Activated CD8-positive, alpha-beta T cell treated with anti-CD3 and anti-CD28 coated beads for 36 hours (primary cell): ENCODE measurements at regions not wholly inside any gene's neighbourhood (a gene's known extent, or its start where the extent isn't known, plus 50 kb on each side); places are given as distances from the start of the nearest gene placed in this dataset.
"Not testable (repeated sequence)": the region's sequence is repeated elsewhere in the genome, so short reads cannot be mapped to it uniquely, and the experiment has no call there.

Experiments
- ATAC-seq: fragments of 200-7000 bp; cut with Tn5 transposase; one replicate; pipeline ENCODE4 v1.10.0; 2021; ENCODE audit warnings: mild to moderate bottlenecking, moderate library complexity
- CTCF ChIA-PET: fragments of 350-600 bp; sonication (Branson Sonifier 250); formaldehyde crosslinking; loops from one replicate; lab custom pipeline; 2021; ENCODE audit warnings: antibody characterized with exemption; lab: Charles Lee
- POLR2A ChIA-PET: fragments of 350-600 bp; sonication (Branson Sonifier 250); formaldehyde crosslinking; loops from one replicate; lab custom pipeline; 2021; ENCODE audit warnings: antibody characterized with exemption; lab: Charles Lee
- DNase-seq: peaks from one replicate; pipeline ENCODE4 v3.0.0-alpha.2; 2020
- H3K27ac Mint-ChIP-seq: one replicate; pipeline ENCODE4 v1.8.0; 2021; ENCODE audit warnings: mild to moderate bottlenecking, mixed read lengths
- H3K27me3 Mint-ChIP-seq: one replicate; pipeline ENCODE4 v1.8.0; 2021; ENCODE audit warnings: mixed read lengths
- H3K36me3 Mint-ChIP-seq: one replicate; pipeline ENCODE4 v1.8.0; 2021; ENCODE audit warnings: low read depth, mixed read lengths
- H3K4me1 Mint-ChIP-seq: one replicate; pipeline ENCODE4 v1.8.0; 2021; ENCODE audit warnings: low read depth, mixed read lengths
- H3K4me3 Mint-ChIP-seq: one replicate; pipeline ENCODE4 v1.8.0; 2021; ENCODE audit warnings: mild to moderate bottlenecking, moderate library complexity, mixed read lengths
- H3K9me3 Mint-ChIP-seq: one replicate; pipeline ENCODE4 v1.8.0; 2021; ENCODE audit warnings: mixed read lengths
- intact Hi-C: fragments of 100-400 bp; cut with micrococcal nuclease; formaldehyde crosslinking; loops from one replicate; pipeline ENCODE4 v1.10.0; 2022
- TF ChIP-seq, protein P1 (sequence below): fragments of 200-600 bp; IDR thresholded peaks from one replicate; pipeline ENCODE4 v1.8.0; 2022; ENCODE audit warnings: antibody characterized with exemption, mild to moderate bottlenecking

DNA sequence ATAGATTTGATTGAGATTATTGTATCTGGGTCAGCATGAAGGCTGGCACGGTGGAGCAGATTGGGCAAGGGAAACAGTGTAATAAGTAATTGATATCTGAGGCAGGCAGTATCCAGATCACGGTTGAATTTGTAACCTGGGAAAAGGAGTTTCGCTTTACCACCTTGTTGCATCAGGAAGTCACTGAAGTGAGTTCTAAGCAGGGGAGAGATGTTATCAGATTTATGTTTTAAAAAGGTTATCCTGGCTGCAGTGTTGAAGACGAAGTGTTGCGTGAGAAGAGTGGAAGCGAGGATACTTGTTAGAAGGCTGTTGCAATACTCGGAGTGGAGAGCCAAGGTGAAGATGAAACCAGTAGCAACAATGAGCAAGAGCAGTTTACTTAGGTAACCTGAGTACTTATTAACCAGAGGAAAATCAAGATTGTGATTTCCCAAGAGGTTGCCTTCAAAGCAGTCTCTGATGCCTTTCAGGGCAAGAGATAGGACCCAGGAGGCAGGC is 77.8 kb downstream of the LHX9 start:
- Mint-ChIP-seq H3K4me1 (no peaks in the 10 kb centered on the region), H3K27ac (no peak overlapping the region), H3K27me3 (no peaks in the 10 kb centered on the region), H3K4me3 (no peak overlapping the region), H3K9me3 (no peaks in the 10 kb centered on the region), H3K36me3 (no peaks in the 10 kb centered on the region)
- ChIA-PET CTCF (no interaction called here), POLR2A (interaction anchor here (0.6 kb wide), 1 partner anchor 450 kb away, joined by 3 read pairs; no protein-coding TSS in a partner anchor)
- TF ChIP-seq, protein P1, sequence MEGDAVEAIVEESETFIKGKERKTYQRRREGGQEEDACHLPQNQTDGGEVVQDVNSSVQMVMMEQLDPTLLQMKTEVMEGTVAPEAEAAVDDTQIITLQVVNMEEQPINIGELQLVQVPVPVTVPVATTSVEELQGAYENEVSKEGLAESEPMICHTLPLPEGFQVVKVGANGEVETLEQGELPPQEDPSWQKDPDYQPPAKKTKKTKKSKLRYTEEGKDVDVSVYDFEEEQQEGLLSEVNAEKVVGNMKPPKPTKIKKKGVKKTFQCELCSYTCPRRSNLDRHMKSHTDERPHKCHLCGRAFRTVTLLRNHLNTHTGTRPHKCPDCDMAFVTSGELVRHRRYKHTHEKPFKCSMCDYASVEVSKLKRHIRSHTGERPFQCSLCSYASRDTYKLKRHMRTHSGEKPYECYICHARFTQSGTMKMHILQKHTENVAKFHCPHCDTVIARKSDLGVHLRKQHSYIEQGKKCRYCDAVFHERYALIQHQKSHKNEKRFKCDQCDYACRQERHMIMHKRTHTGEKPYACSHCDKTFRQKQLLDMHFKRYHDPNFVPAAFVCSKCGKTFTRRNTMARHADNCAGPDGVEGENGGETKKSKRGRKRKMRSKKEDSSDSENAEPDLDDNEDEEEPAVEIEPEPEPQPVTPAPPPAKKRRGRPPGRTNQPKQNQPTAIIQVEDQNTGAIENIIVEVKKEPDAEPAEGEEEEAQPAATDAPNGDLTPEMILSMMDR, result no peak
- DNase-seq (no peak), ATAC-seq (no peak)
- intact Hi-C loops, result no loop called here

DNA sequence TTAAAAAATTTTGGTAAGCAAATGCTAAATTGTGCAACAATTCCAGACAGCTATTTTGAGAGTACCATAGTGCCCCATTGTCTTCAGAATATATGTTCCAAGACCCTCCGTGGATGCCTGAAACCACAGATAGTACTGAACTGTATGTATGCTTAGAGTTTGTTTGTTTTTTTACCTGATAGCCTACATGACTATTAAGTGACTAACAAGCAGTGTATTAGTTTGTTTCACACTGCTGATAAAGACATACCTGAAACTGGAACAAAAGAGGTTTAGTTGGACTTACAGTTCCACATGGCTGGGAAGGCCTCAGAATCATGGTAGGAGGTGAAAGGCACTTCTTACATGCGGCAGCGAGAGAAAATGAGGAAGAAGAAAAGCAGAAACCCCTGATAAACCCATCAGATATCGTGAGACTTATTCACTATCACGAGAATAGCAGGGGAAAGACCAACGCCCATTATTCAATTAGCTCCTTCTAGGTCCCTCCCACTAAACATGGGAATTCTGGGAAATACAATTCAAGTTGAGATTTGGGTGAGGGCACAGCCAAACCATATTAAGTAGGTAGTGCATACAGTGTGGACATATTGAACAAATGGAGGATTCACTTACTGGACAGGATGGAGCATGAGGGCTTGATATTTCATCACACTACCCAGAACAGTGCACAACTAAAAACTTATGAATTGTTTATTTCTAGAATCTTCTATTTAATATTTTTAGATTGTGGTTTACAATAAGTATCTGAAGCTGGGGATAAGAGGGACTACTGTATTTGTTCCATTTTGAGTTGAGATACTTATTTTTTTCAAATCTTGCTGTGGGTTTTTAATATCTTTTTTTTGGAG is 78.5 kb downstream of the LHX9 start:
- H3K4me3 Mint-ChIP-seq, result no peak overlapping the region
- H3K27me3 Mint-ChIP-seq, result no peaks in the 10 kb centered on the region
- ChIA-PET POLR2A (no interaction called here), CTCF (no interaction called here)
- H3K4me1 Mint-ChIP-seq, result no peaks in the 10 kb centered on the region
- no peaks in the 10 kb centered on the region for H3K36me3 Mint-ChIP-seq
- H3K9me3 Mint-ChIP-seq, result no peaks in the 10 kb centered on the region
- ATAC-seq (no peak), DNase-seq (no peak)
- intact Hi-C loops, result no loop called here
- TF ChIP-seq, protein P1, result no peak
- no peak overlapping the region for H3K27ac Mint-ChIP-seq

DNA sequence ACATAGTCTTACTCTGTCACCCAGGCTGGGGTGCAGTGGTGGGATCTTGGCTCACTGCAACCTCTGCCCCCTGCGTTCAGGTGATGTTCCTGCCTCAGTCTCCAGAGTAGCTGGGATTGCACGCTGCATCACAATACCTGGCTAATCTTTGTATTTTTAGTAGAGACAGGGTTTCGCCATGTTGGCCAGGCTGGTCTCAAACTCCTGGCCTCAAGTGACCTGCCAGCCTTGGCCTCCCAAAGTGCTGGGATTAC is 79.0 kb downstream of the LHX9 start:
- H3K27me3 Mint-ChIP-seq, POLR2A ChIA-PET: not testable (repeated sequence)

DNA sequence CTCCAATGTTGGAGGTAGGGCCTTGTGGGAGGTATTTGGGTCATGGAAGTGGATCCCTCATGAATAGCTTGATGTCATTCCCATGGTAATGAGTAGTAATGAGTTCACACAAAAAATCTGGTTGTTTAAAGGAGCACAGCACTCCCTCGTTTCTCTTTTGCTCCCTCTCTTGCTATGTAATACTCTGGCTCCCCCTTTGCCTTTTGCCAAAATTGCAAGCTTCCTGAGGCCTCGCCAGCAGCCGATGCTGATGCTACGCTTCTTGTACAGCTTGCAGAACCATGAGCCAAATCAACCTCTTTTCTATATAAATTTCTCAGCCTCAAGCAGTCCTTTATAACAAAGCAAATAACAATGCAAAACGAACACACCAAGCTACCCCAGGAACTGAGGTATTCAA is 80.9 kb downstream of the LHX9 start:
- DNase-seq (no peak), ATAC-seq (no peak)
- CTCF ChIA-PET, result no interaction called here
- Mint-ChIP-seq H3K4me1 (no peaks in the 10 kb centered on the region), H3K27ac (no peak overlapping the region), H3K4me3 (no peak overlapping the region), H3K27me3 (peaks cover 1% of the 10 kb centered on the region), H3K9me3 (no peaks in the 10 kb centered on the region), H3K36me3 (no peaks in the 10 kb centered on the region)
- TF ChIP-seq, protein P1, result no peak
- POLR2A ChIA-PET, result no interaction called here
- intact Hi-C loops, result no loop called here

More for the DNA sequence above, 79.0 kb downstream of the LHX9 start:
- H3K27ac Mint-ChIP-seq, CTCF ChIA-PET, H3K4me3 Mint-ChIP-seq, intact Hi-C loops, H3K9me3 Mint-ChIP-seq, H3K36me3 Mint-ChIP-seq, H3K4me1 Mint-ChIP-seq, ATAC-seq, DNase-seq: not testable (repeated sequence)

DNA sequence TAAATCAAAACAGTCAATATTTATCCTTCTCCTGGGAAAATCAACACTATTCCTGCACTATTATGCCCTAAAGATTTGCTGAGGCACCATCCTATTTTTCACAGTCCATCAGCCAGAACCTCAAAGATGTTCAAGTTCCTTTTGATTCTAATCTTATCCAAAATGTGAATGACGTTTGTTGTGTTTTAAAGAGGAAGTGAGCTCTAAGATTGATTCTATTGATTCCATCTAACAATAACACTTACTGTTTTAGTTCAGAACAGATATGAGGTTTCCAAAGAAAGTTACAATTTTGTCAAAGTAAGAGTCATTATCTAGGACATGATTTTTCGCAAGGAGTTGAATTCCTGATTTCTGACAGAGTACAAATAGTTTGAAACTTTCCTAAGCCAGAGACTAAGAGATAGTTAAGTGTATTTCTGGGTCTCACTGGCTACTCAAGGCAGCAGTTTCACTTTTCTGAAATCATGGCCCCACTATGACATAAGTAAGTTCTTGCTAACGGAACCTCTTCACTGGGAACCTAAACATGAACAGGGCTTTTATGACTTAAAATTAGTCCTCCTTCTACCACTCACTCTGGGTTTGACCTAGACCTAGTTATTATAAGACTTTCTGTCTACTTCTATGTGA is 84.7 kb downstream of the LHX9 start:
- no peak for ATAC-seq
- Mint-ChIP-seq H3K36me3 (no peaks in the 10 kb centered on the region), H3K27me3 (peaks cover 1% of the 10 kb centered on the region), H3K4me1 (no peaks in the 10 kb centered on the region), H3K4me3 (no peak overlapping the region), H3K9me3 (no peaks in the 10 kb centered on the region), H3K27ac (no peak overlapping the region)
- no peak for DNase-seq
- CTCF ChIA-PET, result no interaction called here
- POLR2A ChIA-PET, result no interaction called here
- intact Hi-C loops, result no loop called here
- TF ChIP-seq, protein P1, result no peak
